Liver (tissue), 8 donors: ENCODE measurements at regions not wholly inside any gene's neighbourhood (a gene's known extent, or its start where the extent isn't known, plus 50 kb on each side); places are given as distances from the start of the nearest gene placed in this dataset.

Experiments
- DNase-seq: peaks from one replicate; pipeline ENCODE4 v3.0.0-alpha.2; 2017; ENCODE audit warnings: low spot score
- H3K27ac ChIP-seq, 2 donors: one replicate each; pipeline ENCODE4 v1.7.0; 2013; ENCODE audit warnings: inconsistent platforms in 2 of 2, low read length in 2 of 2, control low read depth in 1 of 2, low read depth in 1 of 2, mild to moderate bottlenecking in 1 of 2
- H3K27me3 ChIP-seq, 4 donors: one replicate each; pipeline versions ENCODE4 v1.6.1 to v1.7.0; 2013; ENCODE audit warnings: low read length in 3 of 4, inconsistent platforms in 1 of 4, mild to moderate bottlenecking in 1 of 4, moderate library complexity in 1 of 4; ENCODE audit not compliant: control insufficient read depth in 4 of 4, insufficient read depth in 4 of 4
- H3K36me3 ChIP-seq, 4 donors: one replicate each; pipeline versions ENCODE4 v1.6.1 to v1.7.0; 2013; ENCODE audit warnings: low read length in 3 of 4, mild to moderate bottlenecking in 3 of 4, low read depth in 1 of 4, moderate library complexity in 1 of 4; ENCODE audit not compliant: control insufficient read depth in 4 of 4, insufficient read depth in 3 of 4
- H3K4me1 ChIP-seq, 4 donors: one replicate each; pipeline versions ENCODE4 v1.6.1 to v1.7.0; 2013; ENCODE audit warnings: low read length in 3 of 4, mild to moderate bottlenecking in 3 of 4, moderate library complexity in 1 of 4; ENCODE audit not compliant: control insufficient read depth in 4 of 4, insufficient read depth in 4 of 4
- H3K4me3 ChIP-seq, 3 donors: one replicate each; pipeline versions ENCODE4 v1.6.1 to v1.7.0; 2013; ENCODE audit warnings: low read length in 3 of 3, control low read depth in 1 of 3, low read depth in 1 of 3, mild to moderate bottlenecking in 1 of 3
- H3K9ac ChIP-seq, 2 donors: one replicate each; pipeline ENCODE4 v1.7.0; 2013; ENCODE audit warnings: low read length in 2 of 2, mild to moderate bottlenecking in 2 of 2, moderate library complexity in 2 of 2, control low read depth in 1 of 2, low read depth in 1 of 2
- H3K9me3 ChIP-seq, 4 donors: one replicate each; pipeline versions ENCODE4 v1.6.1 to v1.7.0; 2013; ENCODE audit warnings: low read length in 3 of 4; ENCODE audit not compliant: control insufficient read depth in 4 of 4
- EGR1 ChIP-seq, 2 donors: IDR thresholded peaks; 2 replicates each; pipeline ENCODE4 v1.6.1; 2016 to 2018; ENCODE audit warnings: antibody characterized with exemption in 2 of 2, low read depth in 2 of 2
- FOXA1 ChIP-seq: IDR thresholded peaks from 2 replicates; pipeline ENCODE4 v1.6.1; 2016; ENCODE audit warnings: antibody characterized with exemption
- FOXA2 ChIP-seq: IDR thresholded peaks from 2 replicates; pipeline ENCODE4 v1.6.1; 2016; ENCODE audit warnings: antibody characterized with exemption
- GABPA ChIP-seq, 2 donors: IDR thresholded peaks in 1 of 2; conservative IDR thresholded peaks in 1 of 2; 2 replicates each; pipeline ENCODE4 v1.6.1; 2016; ENCODE audit warnings: antibody characterized with exemption in 2 of 2, mild to moderate bottlenecking in 1 of 2, moderate library complexity in 1 of 2
- HNF4A ChIP-seq, 2 donors: conservative IDR thresholded peaks; 2 replicates each; pipeline ENCODE4 v1.6.1; 2016; ENCODE audit warnings: antibody characterized with exemption in 2 of 2, mild to moderate bottlenecking in 2 of 2
- HNF4G ChIP-seq: IDR thresholded peaks from 2 replicates; pipeline ENCODE4 v1.6.1; 2016; ENCODE audit warnings: antibody characterized with exemption
- NR2F2 ChIP-seq: IDR thresholded peaks from 2 replicates; pipeline ENCODE4 v1.6.1; 2016; ENCODE audit warnings: antibody characterized with exemption
- RXRA ChIP-seq, 2 donors: IDR thresholded peaks; 2 replicates each; pipeline ENCODE4 v1.6.1; 2017 to 2018; ENCODE audit warnings: antibody characterized with exemption in 2 of 2, mild to moderate bottlenecking in 1 of 2
- SP1 ChIP-seq: IDR thresholded peaks from 2 replicates; pipeline ENCODE4 v1.6.1; 2018; ENCODE audit warnings: antibody characterized with exemption, mild to moderate bottlenecking
- TAF1 ChIP-seq: conservative IDR thresholded peaks from 2 replicates; pipeline ENCODE4 v1.6.1; 2016; ENCODE audit warnings: antibody characterized with exemption, mild to moderate bottlenecking
- WGBS: extraction: QIAGEN DNeasy Blood & Tissue Kit; methylation state at CpG from one replicate; pipeline ENCODE4 v1.1.7; 2013; 5-methylcytosine and 5-hydroxymethylcytosine counted together
- TF ChIP-seq, protein P1 (sequence below): IDR thresholded peaks from 2 replicates; pipeline ENCODE4 v1.6.1; 2016; ENCODE audit warnings: antibody characterized with exemption, mild to moderate bottlenecking
- TF ChIP-seq, protein P2 (sequence below): IDR thresholded peaks from 2 replicates; pipeline ENCODE4 v1.6.1; 2016; ENCODE audit warnings: antibody characterized with exemption
- TF ChIP-seq, protein P3 (sequence below): IDR thresholded peaks from 2 replicates; pipeline ENCODE4 v1.6.1; 2016; ENCODE audit warnings: antibody characterized with exemption
- TF ChIP-seq, protein P4 (sequence below): fragments of 150-350 bp; IDR thresholded peaks from 2 replicates; pipeline ENCODE4 v1.5.1; 2017; ENCODE audit warnings: improper control_type of control experiment, low read depth, low read length; ENCODE audit not compliant: missing input control
- TF ChIP-seq, protein P5 (sequence below): IDR thresholded peaks from 2 replicates; pipeline ENCODE4 v1.6.1; 2016; ENCODE audit warnings: antibody characterized with exemption
- donor health status: healthy.
- donor health status: healthy.
- donor health status: healthy.
- donor health status: healthy.
- donor health status: healthy.

DNA sequence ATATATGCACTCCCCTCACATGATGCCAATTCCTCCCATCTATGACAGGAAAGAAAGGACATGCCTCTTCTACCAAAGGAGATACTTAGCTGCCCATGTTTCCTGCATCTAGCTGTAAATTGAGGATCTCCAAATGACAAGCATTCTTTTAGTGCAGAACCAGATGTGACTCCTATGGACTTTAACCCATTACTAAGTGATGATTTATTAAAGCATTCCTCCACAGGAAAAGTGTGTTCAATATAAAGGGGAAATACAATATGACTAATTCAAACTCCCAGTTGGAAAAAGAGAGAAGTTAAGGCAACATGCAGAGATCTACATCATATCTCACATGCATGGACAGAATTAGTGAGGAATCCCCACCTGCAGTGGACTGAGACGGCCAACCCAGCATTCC, 221.3 kb downstream of the FAM76B start:
- H3K9me3 ChIP-seq, result peaks cover 0 to 5% (median 0%) of the 10 kb centered on the region in 4 donors
- H3K27ac ChIP-seq, result no peak overlapping the region
- H3K36me3 ChIP-seq, result no peaks in the 10 kb centered on the region
- no peak overlapping the region for H3K9ac ChIP-seq
- TF ChIP-seq RXRA (IDR thresholded peaks at IDR 0.05) (no peak), NR2F2 (no peak), TAF1 (no peak), FOXA2 (no peak), SP1 (no peak)
- TF ChIP-seq, protein P1, sequence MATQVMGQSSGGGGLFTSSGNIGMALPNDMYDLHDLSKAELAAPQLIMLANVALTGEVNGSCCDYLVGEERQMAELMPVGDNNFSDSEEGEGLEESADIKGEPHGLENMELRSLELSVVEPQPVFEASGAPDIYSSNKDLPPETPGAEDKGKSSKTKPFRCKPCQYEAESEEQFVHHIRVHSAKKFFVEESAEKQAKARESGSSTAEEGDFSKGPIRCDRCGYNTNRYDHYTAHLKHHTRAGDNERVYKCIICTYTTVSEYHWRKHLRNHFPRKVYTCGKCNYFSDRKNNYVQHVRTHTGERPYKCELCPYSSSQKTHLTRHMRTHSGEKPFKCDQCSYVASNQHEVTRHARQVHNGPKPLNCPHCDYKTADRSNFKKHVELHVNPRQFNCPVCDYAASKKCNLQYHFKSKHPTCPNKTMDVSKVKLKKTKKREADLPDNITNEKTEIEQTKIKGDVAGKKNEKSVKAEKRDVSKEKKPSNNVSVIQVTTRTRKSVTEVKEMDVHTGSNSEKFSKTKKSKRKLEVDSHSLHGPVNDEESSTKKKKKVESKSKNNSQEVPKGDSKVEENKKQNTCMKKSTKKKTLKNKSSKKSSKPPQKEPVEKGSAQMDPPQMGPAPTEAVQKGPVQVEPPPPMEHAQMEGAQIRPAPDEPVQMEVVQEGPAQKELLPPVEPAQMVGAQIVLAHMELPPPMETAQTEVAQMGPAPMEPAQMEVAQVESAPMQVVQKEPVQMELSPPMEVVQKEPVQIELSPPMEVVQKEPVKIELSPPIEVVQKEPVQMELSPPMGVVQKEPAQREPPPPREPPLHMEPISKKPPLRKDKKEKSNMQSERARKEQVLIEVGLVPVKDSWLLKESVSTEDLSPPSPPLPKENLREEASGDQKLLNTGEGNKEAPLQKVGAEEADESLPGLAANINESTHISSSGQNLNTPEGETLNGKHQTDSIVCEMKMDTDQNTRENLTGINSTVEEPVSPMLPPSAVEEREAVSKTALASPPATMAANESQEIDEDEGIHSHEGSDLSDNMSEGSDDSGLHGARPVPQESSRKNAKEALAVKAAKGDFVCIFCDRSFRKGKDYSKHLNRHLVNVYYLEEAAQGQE, result no peak
- TF ChIP-seq, protein P2, sequence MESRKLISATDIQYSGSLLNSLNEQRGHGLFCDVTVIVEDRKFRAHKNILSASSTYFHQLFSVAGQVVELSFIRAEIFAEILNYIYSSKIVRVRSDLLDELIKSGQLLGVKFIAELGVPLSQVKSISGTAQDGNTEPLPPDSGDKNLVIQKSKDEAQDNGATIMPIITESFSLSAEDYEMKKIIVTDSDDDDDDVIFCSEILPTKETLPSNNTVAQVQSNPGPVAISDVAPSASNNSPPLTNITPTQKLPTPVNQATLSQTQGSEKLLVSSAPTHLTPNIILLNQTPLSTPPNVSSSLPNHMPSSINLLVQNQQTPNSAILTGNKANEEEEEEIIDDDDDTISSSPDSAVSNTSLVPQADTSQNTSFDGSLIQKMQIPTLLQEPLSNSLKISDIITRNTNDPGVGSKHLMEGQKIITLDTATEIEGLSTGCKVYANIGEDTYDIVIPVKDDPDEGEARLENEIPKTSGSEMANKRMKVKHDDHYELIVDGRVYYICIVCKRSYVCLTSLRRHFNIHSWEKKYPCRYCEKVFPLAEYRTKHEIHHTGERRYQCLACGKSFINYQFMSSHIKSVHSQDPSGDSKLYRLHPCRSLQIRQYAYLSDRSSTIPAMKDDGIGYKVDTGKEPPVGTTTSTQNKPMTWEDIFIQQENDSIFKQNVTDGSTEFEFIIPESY, result no peak
- WGBS, result 95% methylated on average over 1 of the region's 1 CpG
- no peak overlapping the region for H3K4me3 ChIP-seq
- H3K4me1 ChIP-seq, result peaks cover 0 to 3% (median 0%) of the 10 kb centered on the region in 4 donors
- H3K27me3 ChIP-seq, result no peaks in the 10 kb centered on the region
- no peak for DNase-seq

DNA sequence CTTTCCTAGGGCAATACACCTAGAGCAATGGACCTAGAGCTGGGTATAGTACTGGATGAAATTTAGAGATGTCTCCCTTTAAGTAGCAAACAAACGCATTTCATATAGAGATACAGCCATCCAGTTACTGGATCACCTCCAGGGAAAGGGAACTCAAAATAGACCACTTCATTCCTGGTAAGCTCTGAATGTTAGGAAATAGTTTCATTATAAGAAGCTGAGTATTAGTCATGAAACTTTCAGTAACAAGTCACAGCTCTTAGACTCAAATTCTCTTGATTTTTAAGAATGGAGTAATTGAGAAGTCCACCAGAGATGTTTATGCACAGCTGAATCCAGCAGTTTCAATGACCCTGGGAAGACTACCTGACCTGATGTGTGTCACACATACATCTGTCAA, 221.9 kb downstream of the FAM76B start:
- no peaks in the 10 kb centered on the region for H3K36me3 ChIP-seq
- H3K4me1 ChIP-seq, result peaks cover 0 to 3% (median 0%) of the 10 kb centered on the region in 4 donors
- TF ChIP-seq, protein P3, sequence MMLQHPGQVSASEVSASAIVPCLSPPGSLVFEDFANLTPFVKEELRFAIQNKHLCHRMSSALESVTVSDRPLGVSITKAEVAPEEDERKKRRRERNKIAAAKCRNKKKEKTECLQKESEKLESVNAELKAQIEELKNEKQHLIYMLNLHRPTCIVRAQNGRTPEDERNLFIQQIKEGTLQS, result no peak
- no peak for TF ChIP-seq GABPA (IDR thresholded peaks at IDR 0.05 in 1 of 2, conservative IDR thresholded peaks at IDR 0.05 in 1 of 2)
- no peak for DNase-seq
- no peaks in the 10 kb centered on the region for H3K27me3 ChIP-seq
- no peak overlapping the region for H3K27ac ChIP-seq
- peaks cover 0 to 5% (median 0%) of the 10 kb centered on the region in 4 donors for H3K9me3 ChIP-seq
- H3K9ac ChIP-seq, result no peak overlapping the region
- H3K4me3 ChIP-seq, result no peak overlapping the region
- 92% methylated on average over 1 of the region's 1 CpG for WGBS

DNA sequence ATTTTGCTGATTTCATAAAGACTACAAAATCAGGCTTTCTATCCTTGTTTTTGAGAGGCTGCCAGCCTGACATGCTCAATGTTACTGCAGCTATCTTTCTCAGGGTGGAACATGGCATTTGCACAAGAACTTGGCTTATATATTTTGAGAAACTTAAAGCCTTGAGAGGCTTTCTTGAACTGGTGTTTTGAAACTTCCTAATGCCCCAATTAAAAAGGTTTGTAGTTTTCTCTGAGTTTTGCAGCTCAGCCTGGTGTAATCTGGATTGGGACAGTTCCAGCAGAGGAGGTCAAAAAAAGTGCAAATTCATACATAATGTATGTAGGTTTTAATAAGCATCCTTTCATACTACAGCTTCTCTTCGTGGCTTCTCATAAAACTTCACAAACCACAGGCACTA, 223.4 kb downstream of the FAM76B start:
- Histone ChIP-seq H3K4me3 (no peak overlapping the region), H3K27me3 (no peaks in the 10 kb centered on the region), H3K27ac (no peak overlapping the region), H3K36me3 (no peaks in the 10 kb centered on the region), H3K9ac (no peak overlapping the region), H3K9me3 (peaks cover 0 to 5% (median 0%) of the 10 kb centered on the region in 4 donors), H3K4me1 (peaks cover 0 to 1% (median 0%) of the 10 kb centered on the region in 4 donors)
- TF ChIP-seq HNF4A (conservative IDR thresholded peaks at IDR 0.05) (no peak), TAF1 (no peak), GABPA (IDR thresholded peaks at IDR 0.05 in 1 of 2, conservative IDR thresholded peaks at IDR 0.05 in 1 of 2) (no peak), HNF4G (no peak), NR2F2 (no peak), RXRA (IDR thresholded peaks at IDR 0.05) (no peak), EGR1 (IDR thresholded peaks at IDR 0.05; ENCODE audit: low read depth in 2 of 2) (no peak), SP1 (no peak), FOXA1 (no peak)
- TF ChIP-seq, protein P1, result no peak
- TF ChIP-seq, protein P3, result no peak
- TF ChIP-seq, protein P4, sequence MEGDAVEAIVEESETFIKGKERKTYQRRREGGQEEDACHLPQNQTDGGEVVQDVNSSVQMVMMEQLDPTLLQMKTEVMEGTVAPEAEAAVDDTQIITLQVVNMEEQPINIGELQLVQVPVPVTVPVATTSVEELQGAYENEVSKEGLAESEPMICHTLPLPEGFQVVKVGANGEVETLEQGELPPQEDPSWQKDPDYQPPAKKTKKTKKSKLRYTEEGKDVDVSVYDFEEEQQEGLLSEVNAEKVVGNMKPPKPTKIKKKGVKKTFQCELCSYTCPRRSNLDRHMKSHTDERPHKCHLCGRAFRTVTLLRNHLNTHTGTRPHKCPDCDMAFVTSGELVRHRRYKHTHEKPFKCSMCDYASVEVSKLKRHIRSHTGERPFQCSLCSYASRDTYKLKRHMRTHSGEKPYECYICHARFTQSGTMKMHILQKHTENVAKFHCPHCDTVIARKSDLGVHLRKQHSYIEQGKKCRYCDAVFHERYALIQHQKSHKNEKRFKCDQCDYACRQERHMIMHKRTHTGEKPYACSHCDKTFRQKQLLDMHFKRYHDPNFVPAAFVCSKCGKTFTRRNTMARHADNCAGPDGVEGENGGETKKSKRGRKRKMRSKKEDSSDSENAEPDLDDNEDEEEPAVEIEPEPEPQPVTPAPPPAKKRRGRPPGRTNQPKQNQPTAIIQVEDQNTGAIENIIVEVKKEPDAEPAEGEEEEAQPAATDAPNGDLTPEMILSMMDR, result no peak
- TF ChIP-seq, protein P5, sequence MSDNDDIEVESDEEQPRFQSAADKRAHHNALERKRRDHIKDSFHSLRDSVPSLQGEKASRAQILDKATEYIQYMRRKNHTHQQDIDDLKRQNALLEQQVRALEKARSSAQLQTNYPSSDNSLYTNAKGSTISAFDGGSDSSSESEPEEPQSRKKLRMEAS, result no peak
- DNase-seq, result no peak
- 44% methylated on average over 1 of the region's 1 CpG for WGBS
